ENCODE measurements at regions not wholly inside any gene's neighbourhood (a gene's known extent, or its start where the extent isn't known, plus 50 kb on each side); places are given as distances from the start of the nearest gene placed in this dataset.

- no peak for TF ChIP-seq POLR2A (IDR thresholded peaks at IDR 0.05; ENCODE audit: extremely low read depth, insufficient read length)
- no peak for TF ChIP-seq CTCF (IDR thresholded peaks at IDR 0.05; ENCODE audit: low read depth, low read length)
- no peak for TF ChIP-seq MYC (IDR thresholded peaks at IDR 0.05; ENCODE audit: low read depth, low read length)
- TF ChIP-seq MAX (IDR thresholded peaks at IDR 0.05; ENCODE audit: low read depth, low read length): no peak
Observed at GRCh38 chr4:147328189-147328588, 152.7 kb upstream of the EDNRA start.
